HG03139 (cell line): ENCODE measurements at regions not wholly inside any gene's neighbourhood (a gene's known extent, or its start where the extent isn't known, plus 50 kb on each side); places are given as distances from the start of the nearest gene placed in this dataset.

Experiments used
- ATAC-seq: cut with Tn5 transposase; IDR thresholded peaks from one replicate; pipeline ENCODE4 v1.9.1; 2021; ENCODE audit not compliant: unreplicated experiment

- ATAC-seq: no peak
Measured at GRCh38 chr20:56828402-56828801, 199.3 kb downstream of the TFAP2C start.

GRCh38 chr20:56829788-56830385 lies 200.8 kb downstream of the TFAP2C start:
- ATAC-seq: no peak

- ATAC-seq: no peak
Measured at GRCh38 chr20:56831795-56832194, 202.7 kb downstream of the TFAP2C start.

- ATAC-seq: no peak
Measured at GRCh38 chr20:56833427-56833826, 204.3 kb downstream of the TFAP2C start.

GRCh38 chr20:56835829-56836550 lies 206.9 kb downstream of the TFAP2C start:
- ATAC-seq: no peak

- ATAC-seq: no peak
Measured at GRCh38 chr20:56839222-56839621, 210.1 kb downstream of the TFAP2C start.

GRCh38 chr20:56839786-56840185 lies 210.7 kb downstream of the TFAP2C start:
- no peak for ATAC-seq

- no peak for ATAC-seq
Measured at GRCh38 chr20:56840716-56841261, 211.7 kb downstream of the TFAP2C start.

GRCh38 chr20:56841346-56841908 lies 212.3 kb downstream of the TFAP2C start:
- ATAC-seq: no peak

- ATAC-seq: no peak
Measured at GRCh38 chr20:56842056-56842455, 212.9 kb downstream of the TFAP2C start.

- no peak for ATAC-seq
Measured at GRCh38 chr20:56843386-56843785, 214.3 kb downstream of the TFAP2C start.

GRCh38 chr20:56843817-56844216 lies 214.7 kb downstream of the TFAP2C start:
- no peak for ATAC-seq

GRCh38 chr20:56845546-56846086 lies 216.5 kb downstream of the TFAP2C start:
- no peak for ATAC-seq

- no peak for ATAC-seq
Measured at GRCh38 chr20:56848561-56848960, 219.5 kb downstream of the TFAP2C start.

GRCh38 chr20:56851552-56851951 lies 222.4 kb downstream of the TFAP2C start:
- ATAC-seq: no peak

GRCh38 chr20:56855708-56856107 lies 226.6 kb downstream of the TFAP2C start:
- no peak for ATAC-seq

GRCh38 chr20:56857950-56858349 lies 228.8 kb downstream of the TFAP2C start:
- no peak for ATAC-seq

- ATAC-seq: no peak
Measured at GRCh38 chr20:56859039-56859800, 230.1 kb downstream of the TFAP2C start.

GRCh38 chr20:56859801-56860261 lies 230.7 kb downstream of the TFAP2C start:
- ATAC-seq: no peak

GRCh38 chr20:56860413-56860812 lies 231.3 kb downstream of the TFAP2C start:
- no peak for ATAC-seq

GRCh38 chr20:56861590-56861989 lies 232.5 kb downstream of the TFAP2C start:
- ATAC-seq: no peak
